ENCODE measurements at regions not wholly inside any gene's neighbourhood (a gene's known extent, or its start where the extent isn't known, plus 50 kb on each side); places are given as distances from the start of the nearest gene placed in this dataset.

- no peak overlapping the region for H3K27ac ChIP-seq
Observed at GRCh38 chr2:188819011-188819410, 155.2 kb upstream of the COL3A1 start.

GRCh38 chr2:188819792-188820191 is 154.4 kb upstream of the COL3A1 start:
- DNase-seq (ENCODE audit: low spot score): no peak
- ChIA-PET CTCF (no interaction called here), POLR2A (ENCODE audit: low non-redundant PET) (no interaction called here)
- TF ChIP-seq CTCF (conservative IDR thresholded peaks at IDR 0.05; ENCODE audit: low read depth): no peak
- no peak overlapping the region for H3K27ac ChIP-seq

More at GRCh38 chr2:188819011-188819410, 155.2 kb upstream of the COL3A1 start:
- DNase-seq (ENCODE audit: low spot score): no peak
- POLR2A ChIA-PET (ENCODE audit: low non-redundant PET): no interaction called here
- TF ChIP-seq CTCF (conservative IDR thresholded peaks at IDR 0.05; ENCODE audit: low read depth): no peak
- CTCF ChIA-PET: interaction anchor here (0.7 kb wide), 2 partner anchors 9 to 385 kb away, joined by 3 read pairs; no protein-coding TSS in a partner anchor

GRCh38 chr2:188820576-188820975 is 153.6 kb upstream of the COL3A1 start:
- CTCF ChIA-PET: no interaction called here
- DNase-seq (ENCODE audit: low spot score): no peak

DNA sequence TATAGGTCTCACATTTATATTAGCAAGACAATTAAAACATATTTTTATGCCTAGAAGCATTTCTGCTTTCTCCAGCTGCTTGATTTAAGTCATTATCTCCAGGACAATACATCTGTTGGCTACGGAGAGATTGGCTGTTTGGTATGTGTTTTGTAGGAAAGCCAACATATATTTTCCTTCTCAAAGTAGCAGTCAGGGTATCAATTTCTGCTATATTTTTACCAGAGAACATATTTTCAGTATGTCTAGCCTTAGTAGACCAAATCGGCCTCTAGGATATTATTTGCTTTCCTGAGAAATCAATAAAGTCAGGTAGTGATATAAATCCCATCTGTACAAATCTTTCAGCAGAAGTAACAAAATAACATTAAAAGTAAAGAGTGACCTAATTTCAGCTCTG is 150.0 kb upstream of the COL3A1 start:
- no peak overlapping the region for H3K27ac ChIP-seq
- POLR2A ChIA-PET (ENCODE audit: low non-redundant PET): no interaction called here
- DNase-seq (ENCODE audit: low spot score): no peak
- CTCF ChIA-PET: interaction anchor here (0.6 kb wide), 1 partner anchor 181 kb away, joined by 3 read pairs; no protein-coding TSS in a partner anchor
- no peak for TF ChIP-seq CTCF (conservative IDR thresholded peaks at IDR 0.05; ENCODE audit: low read depth)

More at GRCh38 chr2:188820576-188820975, 153.6 kb upstream of the COL3A1 start:
- POLR2A ChIA-PET (ENCODE audit: low non-redundant PET): no interaction called here
- no peak overlapping the region for H3K27ac ChIP-seq
- TF ChIP-seq CTCF (conservative IDR thresholded peaks at IDR 0.05; ENCODE audit: low read depth): no peak

GRCh38 chr2:188833331-188833730 is 140.8 kb upstream of the COL3A1 start:
- no peak overlapping the region for H3K27ac ChIP-seq
- TF ChIP-seq CTCF (conservative IDR thresholded peaks at IDR 0.05; ENCODE audit: low read depth): no peak
- CTCF ChIA-PET: no interaction called here
- no peak for DNase-seq (ENCODE audit: low spot score)
- POLR2A ChIA-PET (ENCODE audit: low non-redundant PET): no interaction called here

DNA sequence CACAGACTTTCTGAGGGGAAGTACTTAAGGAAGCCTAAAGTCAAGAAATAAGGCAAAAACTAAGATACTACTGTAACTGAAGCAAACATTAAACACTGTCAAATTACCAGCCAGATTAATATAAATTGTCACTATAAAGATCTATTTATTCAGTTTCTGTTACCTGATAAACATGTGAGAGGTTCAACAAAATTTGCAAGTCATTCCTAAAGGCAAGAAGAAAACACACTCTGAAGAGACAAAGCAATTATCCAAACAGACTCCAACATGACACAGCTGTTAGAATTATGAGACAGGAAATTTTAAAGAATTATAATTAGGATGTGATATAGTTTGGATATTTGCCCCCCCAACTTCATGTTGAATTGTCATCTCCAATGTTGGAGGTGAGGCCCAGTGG is 140.4 kb upstream of the COL3A1 start:
- TF ChIP-seq CTCF (conservative IDR thresholded peaks at IDR 0.05; ENCODE audit: low read depth): no peak
- no peak overlapping the region for H3K27ac ChIP-seq
- ChIA-PET CTCF (no interaction called here), POLR2A (ENCODE audit: low non-redundant PET) (no interaction called here)
- no peak for DNase-seq (ENCODE audit: low spot score)

- CTCF ChIA-PET: no interaction called here
- DNase-seq (ENCODE audit: low spot score): no peak
- POLR2A ChIA-PET (ENCODE audit: low non-redundant PET): no interaction called here
- no peak for TF ChIP-seq CTCF (conservative IDR thresholded peaks at IDR 0.05; ENCODE audit: low read depth)
- no peak overlapping the region for H3K27ac ChIP-seq
Observed at GRCh38 chr2:188835006-188835405, 139.2 kb upstream of the COL3A1 start.

Measured in RWPE1 (cell line).